HEK293 (cell line): ENCODE measurements at regions not wholly inside any gene's neighbourhood (a gene's known extent, or its start where the extent isn't known, plus 50 kb on each side); places are given as distances from the start of the nearest gene placed in this dataset.

Experiments used
- CTCF ChIA-PET: fragments of 350-600 bp; formaldehyde crosslinking; extraction: SDS; loops from one replicate; lab custom pipeline; 2021; ENCODE audit warnings: antibody characterized with exemption; lab: Yijun Ruan, JAX
- POLR2A ChIA-PET: fragments of 300-600 bp; formaldehyde crosslinking; extraction: SDS; loops from one replicate; lab custom pipeline; 2020; ENCODE audit warnings: antibody characterized with exemption, inconsistent platforms; lab: Yijun Ruan, JAX
- H3K27ac ChIP-seq: fragments of 200-500 bp; sonication (Bioruptor generic); 2 replicates; pipeline ENCODE4 v1.5.1; 2014; ENCODE audit warnings: low read depth, low read length, control low read depth, inconsistent platforms; ENCODE audit errors: extremely low read depth
- H3K36me3 ChIP-seq, 2 experiments: fragments of 200-500 bp in 1 of 2; sonication (Bioruptor generic) in 1 of 2; 1 replicate in 1 of 2; 2 replicates in 1 of 2; pipeline ENCODE4 v1.5.1; 2014 to 2017; ENCODE audit warnings: inconsistent platforms in 2 of 2, low read length in 2 of 2; ENCODE audit not compliant: control insufficient read depth in 2 of 2, insufficient read depth in 1 of 2
- H3K4me1 ChIP-seq: fragments of 200-500 bp; sonication (Bioruptor generic); 2 replicates; pipeline ENCODE4 v1.5.1; 2014; ENCODE audit warnings: mild to moderate bottlenecking, low read length, inconsistent platforms; ENCODE audit not compliant: control insufficient read depth, insufficient read depth
- H3K4me3 ChIP-seq: 2 replicates; pipeline ENCODE4 v1.5.1; 2011; ENCODE audit warnings: low read depth, mild to moderate bottlenecking, control low read depth, low read length, moderate library complexity
- H3K9me3 ChIP-seq: fragments of 200-500 bp; sonication (Bioruptor generic); 2 replicates; pipeline ENCODE4 v1.5.1; 2014; ENCODE audit warnings: low read depth, low read length, inconsistent platforms; ENCODE audit not compliant: control insufficient read depth, insufficient read depth
- ATF2 ChIP-seq: fragments of 450-650 bp; formaldehyde crosslinking; IDR thresholded peaks from 2 replicates; pipeline ENCODE4 v1.5.1; 2016; ENCODE audit warnings: missing biosample characterization, missing genetic modification characterization, low read depth
- FEZF1 ChIP-seq: fragments of 450-650 bp; formaldehyde crosslinking; IDR thresholded peaks from 2 replicates; pipeline ENCODE4 v1.5.1; 2016; ENCODE audit warnings: missing biosample characterization, missing genetic modification characterization
- HOXC10 ChIP-seq: sonication (generic); formaldehyde crosslinking; IDR thresholded peaks from 2 replicates; pipeline ENCODE4 v1.8.1; 2023; ENCODE audit warnings: mild to moderate bottlenecking, missing genetic modification reagents
- MEIS1 ChIP-seq: sonication (generic); formaldehyde crosslinking; IDR thresholded peaks from 2 replicates; pipeline ENCODE4 v1.8.1; 2022; ENCODE audit warnings: missing genetic modification reagents, mild to moderate bottlenecking, borderline replicate concordance
- PRDM6 ChIP-seq: fragments of 450-650 bp; formaldehyde crosslinking; IDR thresholded peaks from 2 replicates; pipeline ENCODE4 v1.5.1; 2017; ENCODE audit warnings: missing biosample characterization, missing genetic modification characterization
- SCRT1 ChIP-seq: fragments of 450-650 bp; formaldehyde crosslinking; IDR thresholded peaks from 2 replicates; pipeline ENCODE4 v1.5.1; 2016; ENCODE audit warnings: missing biosample characterization, missing genetic modification characterization, borderline replicate concordance
- ZBTB26 ChIP-seq: fragments of 450-650 bp; formaldehyde crosslinking; optimal IDR thresholded peaks from 2 replicates; pipeline ENCODE3; 2016; ENCODE audit warnings: missing biosample characterization, mild to moderate bottlenecking, missing genetic modification characterization
- ZNF10 ChIP-seq: fragments of 450-650 bp; formaldehyde crosslinking; IDR thresholded peaks from 2 replicates; pipeline ENCODE4 v1.5.1; 2017; ENCODE audit warnings: missing biosample characterization, missing genetic modification characterization
- ZNF132 ChIP-seq: fragments of 450-650 bp; formaldehyde crosslinking; IDR thresholded peaks from 2 replicates; pipeline ENCODE4 v1.5.1; 2017; ENCODE audit warnings: missing biosample characterization, missing genetic modification characterization, borderline replicate concordance
- ZNF24 ChIP-seq: fragments of 450-650 bp; formaldehyde crosslinking; IDR thresholded peaks from 2 replicates; pipeline ENCODE4 v1.5.1; 2016; ENCODE audit warnings: missing biosample characterization, missing genetic modification characterization
- ZNF248 ChIP-seq: fragments of 450-650 bp; formaldehyde crosslinking; IDR thresholded peaks from 2 replicates; pipeline ENCODE4 v1.5.1; 2017; ENCODE audit warnings: missing biosample characterization, missing genetic modification characterization
- ZNF311 ChIP-seq: fragments of 450-650 bp; formaldehyde crosslinking; IDR thresholded peaks from 2 replicates; pipeline ENCODE4 v1.5.1; 2017; ENCODE audit warnings: missing biosample characterization, missing genetic modification characterization, borderline replicate concordance
- ZNF350 ChIP-seq: fragments of 450-650 bp; formaldehyde crosslinking; IDR thresholded peaks from 2 replicates; pipeline ENCODE4 v1.5.0; 2017; ENCODE audit warnings: missing biosample characterization, mild to moderate bottlenecking, missing genetic modification characterization
- ZNF391 ChIP-seq: fragments of 450-650 bp; formaldehyde crosslinking; IDR thresholded peaks from 2 replicates; pipeline ENCODE4 v1.5.1; 2016; ENCODE audit warnings: low read depth, missing biosample characterization, missing genetic modification characterization, borderline replicate concordance
- ZNF416 ChIP-seq: fragments of 450-650 bp; formaldehyde crosslinking; IDR thresholded peaks from 2 replicates; pipeline ENCODE4 v1.5.1; 2016; ENCODE audit warnings: missing biosample characterization, missing genetic modification characterization
- ZNF501 ChIP-seq: fragments of 450-650 bp; formaldehyde crosslinking; IDR thresholded peaks from 2 replicates; pipeline ENCODE4 v1.5.1; 2016; ENCODE audit warnings: missing biosample characterization, missing genetic modification characterization
- ZNF521 ChIP-seq: fragments of 450-650 bp; formaldehyde crosslinking; IDR thresholded peaks from 2 replicates; pipeline ENCODE4 v1.5.1; 2017; ENCODE audit warnings: missing biosample characterization, mild to moderate bottlenecking, missing genetic modification characterization
- ZNF768 ChIP-seq: fragments of 450-650 bp; formaldehyde crosslinking; IDR thresholded peaks from 2 replicates; pipeline ENCODE4 v1.5.1; 2018; ENCODE audit warnings: missing biosample characterization, mild to moderate bottlenecking, missing genetic modification characterization
- ZNF843 ChIP-seq: fragments of 450-650 bp; formaldehyde crosslinking; IDR thresholded peaks from 2 replicates; pipeline ENCODE4 v1.5.1; 2016; ENCODE audit warnings: missing biosample characterization, missing genetic modification characterization
- ZSCAN23 ChIP-seq: fragments of 450-650 bp; formaldehyde crosslinking; IDR thresholded peaks from 2 replicates; pipeline ENCODE4 v1.5.1; 2016; ENCODE audit warnings: missing biosample characterization, missing genetic modification characterization
- ZSCAN30 ChIP-seq: fragments of 450-650 bp; IDR thresholded peaks from 2 replicates; pipeline ENCODE4 v1.5.1; 2018; ENCODE audit warnings: missing biosample characterization, mild to moderate bottlenecking, missing genetic modification characterization, moderate library complexity
- ZSCAN4 ChIP-seq: fragments of 450-650 bp; formaldehyde crosslinking; IDR thresholded peaks from 2 replicates; pipeline ENCODE4 v1.5.1; 2017; ENCODE audit warnings: missing biosample characterization, missing genetic modification characterization

- TF ChIP-seq SCRT1 (no peak), ZNF501 (tag by site-specific recombination) (no peak)
- TF ChIP-seq, all 188 proteins: peak for 0
Observed at GRCh38 chr16:60478810-60479209, 1557.4 kb downstream of the CDH8 start (continued).

GRCh38 chr16:60463986-60464385 is 1572.3 kb downstream of the CDH8 start:
- no peaks in the 10 kb centered on the region for H3K4me1 ChIP-seq
- H3K27ac ChIP-seq: no peak overlapping the region
- H3K4me3 ChIP-seq: no peak overlapping the region
- H3K9me3 ChIP-seq: no peaks in the 10 kb centered on the region
- TF ChIP-seq ZNF521 (tag by site-specific recombination): no peak
- no peak for TF ChIP-seq HOXC10 (CRISPR knock-in tag)
- TF ChIP-seq ZNF350 (tag by site-specific recombination): no peak
- TF ChIP-seq ZNF132: no peak
- TF ChIP-seq FEZF1 (tag by site-specific recombination): no peak
- no peak for TF ChIP-seq PRDM6
- H3K36me3 ChIP-seq: no peaks in the 10 kb centered on the region
- ChIA-PET POLR2A (no interaction called here), CTCF (no interaction called here)

GRCh38 chr16:60459463-60459862 is 1576.8 kb downstream of the CDH8 start:
- CTCF ChIA-PET: no interaction called here
- no peaks in the 10 kb centered on the region for H3K9me3 ChIP-seq
- TF ChIP-seq ZNF501 (tag by site-specific recombination) (no peak), ATF2 (tag by site-specific recombination) (no peak), ZNF768 (tag by site-specific recombination) (no peak), ZNF416 (no peak), ZSCAN30 (no peak), ZNF248 (tag by site-specific recombination) (no peak), ZNF843 (tag by site-specific recombination) (no peak), MEIS1 (CRISPR knock-in tag) (no peak), ZNF350 (tag by site-specific recombination) (no peak), ZNF311 (tag by site-specific recombination) (no peak), ZNF10 (tag by site-specific recombination) (no peak), ZNF391 (tag by site-specific recombination) (no peak), ZNF24 (tag by site-specific recombination) (no peak), ZSCAN4 (tag by site-specific recombination) (no peak), ZBTB26 (tag by site-specific recombination) (no peak), ZSCAN23 (no peak)
- TF ChIP-seq, all 188 proteins: peak for 0
- Histone ChIP-seq H3K27ac (no peak overlapping the region), H3K4me3 (no peak overlapping the region), H3K36me3 (no peaks in the 10 kb centered on the region), H3K4me1 (no peaks in the 10 kb centered on the region)
- POLR2A ChIA-PET: no interaction called here
